ENCODE measurements at regions not wholly inside any gene's neighbourhood (a gene's known extent, or its start where the extent isn't known, plus 50 kb on each side); places are given as distances from the start of the nearest gene placed in this dataset.

DNA sequence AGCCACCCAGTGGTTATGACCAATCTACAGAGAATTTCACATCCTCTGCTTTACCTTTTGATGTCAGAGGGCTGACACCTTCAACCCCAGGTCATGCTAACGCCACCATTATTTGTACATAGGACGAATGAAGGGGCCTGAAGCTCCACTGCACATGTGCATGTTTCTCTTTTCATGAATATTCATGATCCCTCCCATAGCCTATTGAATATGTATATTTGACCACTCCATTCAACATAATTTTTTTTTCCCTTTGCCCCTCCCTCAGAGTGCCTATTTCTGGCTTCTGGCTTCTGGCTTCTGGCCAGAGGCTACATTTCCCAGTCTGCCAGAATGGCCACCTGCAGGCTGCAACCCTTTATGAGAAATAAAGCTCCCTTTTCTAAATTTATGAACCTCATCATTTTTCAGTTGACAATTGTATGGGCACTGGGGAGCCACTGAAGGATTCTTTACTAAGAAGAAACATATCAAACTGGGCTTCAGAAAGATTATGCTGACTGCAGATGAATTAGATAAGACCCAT lies 406.7 kb downstream of the SIPA1L2 start:
- Histone ChIP-seq H3K36me3 (no peaks in the 10 kb centered on the region), H3K27me3 (peaks cover 8% of the 10 kb centered on the region), H3K4me2 (no peak overlapping the region), H3K4me3 (no peak overlapping the region), H3K4me1 (peaks cover 28% of the 10 kb centered on the region), H3K9ac (no peak overlapping the region), H3K27ac (no peak overlapping the region), H2AFZ (replicated peaks) (no peak overlapping the region), H3F3A (ENCODE audit: low read depth) (peaks cover 25% of the 10 kb centered on the region), H4K20me1 (ENCODE audit: low read depth) (no peaks in the 10 kb centered on the region), H3K79me2 (ENCODE audit: low read depth) (no peaks in the 10 kb centered on the region), H3K9me3 (ENCODE audit: low read depth) (no peaks in the 10 kb centered on the region)
- Mint-ChIP-seq H3K27me3 (ENCODE audit: insufficient read depth, low read depth) (no peaks in the 10 kb centered on the region), H3K4me1 (peaks cover 30% of the 10 kb centered on the region), H3K4me3 (no peak overlapping the region), H3K9me3 (peaks cover 2% of the 10 kb centered on the region), H3K36me3 (no peaks in the 10 kb centered on the region), H3K27ac (no peak overlapping the region)
- DNase-seq (ENCODE audit: low spot score), result no peak
- TF ChIP-seq EZH2 (IDR thresholded peaks at IDR 0.05) (no peak), EZH2phosphoT487 (IDR thresholded peaks at IDR 0.05) (no peak)
- TF ChIP-seq, protein P1, sequence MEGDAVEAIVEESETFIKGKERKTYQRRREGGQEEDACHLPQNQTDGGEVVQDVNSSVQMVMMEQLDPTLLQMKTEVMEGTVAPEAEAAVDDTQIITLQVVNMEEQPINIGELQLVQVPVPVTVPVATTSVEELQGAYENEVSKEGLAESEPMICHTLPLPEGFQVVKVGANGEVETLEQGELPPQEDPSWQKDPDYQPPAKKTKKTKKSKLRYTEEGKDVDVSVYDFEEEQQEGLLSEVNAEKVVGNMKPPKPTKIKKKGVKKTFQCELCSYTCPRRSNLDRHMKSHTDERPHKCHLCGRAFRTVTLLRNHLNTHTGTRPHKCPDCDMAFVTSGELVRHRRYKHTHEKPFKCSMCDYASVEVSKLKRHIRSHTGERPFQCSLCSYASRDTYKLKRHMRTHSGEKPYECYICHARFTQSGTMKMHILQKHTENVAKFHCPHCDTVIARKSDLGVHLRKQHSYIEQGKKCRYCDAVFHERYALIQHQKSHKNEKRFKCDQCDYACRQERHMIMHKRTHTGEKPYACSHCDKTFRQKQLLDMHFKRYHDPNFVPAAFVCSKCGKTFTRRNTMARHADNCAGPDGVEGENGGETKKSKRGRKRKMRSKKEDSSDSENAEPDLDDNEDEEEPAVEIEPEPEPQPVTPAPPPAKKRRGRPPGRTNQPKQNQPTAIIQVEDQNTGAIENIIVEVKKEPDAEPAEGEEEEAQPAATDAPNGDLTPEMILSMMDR (IDR thresholded peaks at IDR 0.05), result no peak

DNA sequence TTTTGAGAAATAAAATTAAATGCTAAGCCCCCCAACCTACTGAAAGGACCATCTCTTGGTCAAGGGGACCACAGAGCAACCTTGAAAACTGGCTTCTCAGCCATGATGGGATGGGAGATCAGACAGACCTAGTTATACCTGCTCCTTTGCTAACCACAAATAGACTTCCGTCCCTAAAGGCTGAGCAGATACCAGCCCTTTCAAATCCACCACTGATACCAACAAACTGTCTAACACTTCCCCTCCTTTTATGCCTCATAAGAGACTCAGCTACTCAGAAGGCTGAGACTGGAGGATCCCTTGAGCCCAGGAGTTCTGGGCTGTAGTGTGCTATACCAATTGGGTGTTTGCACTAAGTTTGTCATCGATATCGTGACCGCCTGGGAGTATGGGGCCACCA lies 407.3 kb downstream of the SIPA1L2 start:
- Histone ChIP-seq H3K9me3 (ENCODE audit: low read depth) (no peaks in the 10 kb centered on the region), H3K4me3 (no peak overlapping the region), H3K36me3 (no peaks in the 10 kb centered on the region), H2AFZ (replicated peaks) (no peak overlapping the region), H3K27ac (no peak overlapping the region), H3K79me2 (ENCODE audit: low read depth) (no peaks in the 10 kb centered on the region), H3K4me1 (peaks cover 24% of the 10 kb centered on the region), H3K4me2 (no peak overlapping the region), H4K20me1 (ENCODE audit: low read depth) (no peaks in the 10 kb centered on the region), H3K9ac (no peak overlapping the region), H3K27me3 (peaks cover 8% of the 10 kb centered on the region), H3F3A (ENCODE audit: low read depth) (peaks cover 22% of the 10 kb centered on the region)
- no peaks in the 10 kb centered on the region for H3K36me3 Mint-ChIP-seq
- no peak for TF ChIP-seq EZH2 (IDR thresholded peaks at IDR 0.05)
- TF ChIP-seq, protein P1 (IDR thresholded peaks at IDR 0.05), result no peak
- no peak for TF ChIP-seq EZH2phosphoT487 (IDR thresholded peaks at IDR 0.05)
- H3K4me1 Mint-ChIP-seq, result peaks cover 29% of the 10 kb centered on the region
- H3K27me3 Mint-ChIP-seq (ENCODE audit: insufficient read depth, low read depth), result no peaks in the 10 kb centered on the region
- peaks cover 2% of the 10 kb centered on the region for H3K9me3 Mint-ChIP-seq
- DNase-seq (ENCODE audit: low spot score), result no peak
- H3K27ac Mint-ChIP-seq, result no peak overlapping the region
- H3K4me3 Mint-ChIP-seq, result no peak overlapping the region

DNA sequence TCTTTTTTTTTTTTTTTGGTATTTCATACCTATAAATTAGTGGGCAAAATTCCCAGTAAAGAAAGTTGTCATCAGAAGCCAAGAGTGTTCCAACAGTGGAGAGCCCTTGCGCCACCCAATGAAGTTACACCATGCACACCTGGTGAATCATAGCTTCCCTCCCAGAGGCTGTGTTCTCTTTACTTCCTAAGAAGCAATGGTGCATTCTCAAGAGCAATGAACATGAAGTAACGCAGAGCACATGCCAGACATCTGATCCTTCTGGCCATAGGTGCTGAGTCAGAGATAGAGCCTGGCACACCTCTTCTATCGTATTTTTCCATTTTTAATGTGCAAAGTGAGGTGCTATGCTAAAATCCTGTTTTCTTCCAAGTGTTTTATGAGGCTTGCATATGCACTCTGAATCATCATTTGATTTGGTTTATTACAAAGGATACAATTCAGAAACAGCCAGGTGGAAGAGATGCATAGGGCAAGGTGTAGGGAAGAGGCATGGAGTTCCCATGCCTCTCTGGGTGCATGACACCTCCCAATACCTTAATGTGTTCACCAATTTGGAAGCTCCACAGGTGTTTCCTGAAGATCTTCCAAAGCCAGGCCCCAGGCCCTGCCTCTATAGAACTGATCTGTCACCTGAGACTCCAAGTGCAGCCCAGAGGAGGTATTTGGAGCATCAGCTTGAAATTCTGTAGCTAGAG lies 408.0 kb downstream of the SIPA1L2 start:
- H3K36me3 ChIP-seq, result no peaks in the 10 kb centered on the region
- H3K4me2 ChIP-seq, result no peak overlapping the region
- TF ChIP-seq EZH2phosphoT487 (IDR thresholded peaks at IDR 0.05), result no peak
- TF ChIP-seq, protein P1 (IDR thresholded peaks at IDR 0.05), result no peak
- TF ChIP-seq EZH2 (IDR thresholded peaks at IDR 0.05), result no peak
- H3K9ac ChIP-seq, result no peak overlapping the region
- H2AFZ ChIP-seq (replicated peaks), result no peak overlapping the region
- H3K27ac ChIP-seq, result no peak overlapping the region
- Mint-ChIP-seq H3K9me3 (peaks cover 2% of the 10 kb centered on the region), H3K4me1 (peaks cover 23% of the 10 kb centered on the region), H3K27me3 (ENCODE audit: insufficient read depth, low read depth) (no peaks in the 10 kb centered on the region), H3K27ac (no peak overlapping the region), H3K36me3 (no peaks in the 10 kb centered on the region), H3K4me3 (no peak overlapping the region)
- no peaks in the 10 kb centered on the region for H4K20me1 ChIP-seq (ENCODE audit: low read depth)
- H3F3A ChIP-seq (ENCODE audit: low read depth), result peaks cover 15% of the 10 kb centered on the region
- no peaks in the 10 kb centered on the region for H3K79me2 ChIP-seq (ENCODE audit: low read depth)
- H3K9me3 ChIP-seq (ENCODE audit: low read depth), result no peaks in the 10 kb centered on the region
- peaks cover 17% of the 10 kb centered on the region for H3K4me1 ChIP-seq
- H3K27me3 ChIP-seq, result peaks cover 8% of the 10 kb centered on the region
- DNase-seq (ENCODE audit: low spot score), result no peak
- no peak overlapping the region for H3K4me3 ChIP-seq
